CD4-positive, alpha-beta T cell treated with Interleukin-4 for 1 hour (primary cell): ENCODE measurements at regions not wholly inside any gene's neighbourhood (a gene's known extent, or its start where the extent isn't known, plus 50 kb on each side); places are given as distances from the start of the nearest gene placed in this dataset.
"Not testable (repeated sequence)": the region's sequence is repeated elsewhere in the genome, so short reads cannot be mapped to it uniquely, and the experiment has no call there.

Source experiments
- DNase-seq, 2 donors: peaks; one replicate each; pipeline ENCODE4 v3.0.0-alpha.2; 2020 to 2022

DNA sequence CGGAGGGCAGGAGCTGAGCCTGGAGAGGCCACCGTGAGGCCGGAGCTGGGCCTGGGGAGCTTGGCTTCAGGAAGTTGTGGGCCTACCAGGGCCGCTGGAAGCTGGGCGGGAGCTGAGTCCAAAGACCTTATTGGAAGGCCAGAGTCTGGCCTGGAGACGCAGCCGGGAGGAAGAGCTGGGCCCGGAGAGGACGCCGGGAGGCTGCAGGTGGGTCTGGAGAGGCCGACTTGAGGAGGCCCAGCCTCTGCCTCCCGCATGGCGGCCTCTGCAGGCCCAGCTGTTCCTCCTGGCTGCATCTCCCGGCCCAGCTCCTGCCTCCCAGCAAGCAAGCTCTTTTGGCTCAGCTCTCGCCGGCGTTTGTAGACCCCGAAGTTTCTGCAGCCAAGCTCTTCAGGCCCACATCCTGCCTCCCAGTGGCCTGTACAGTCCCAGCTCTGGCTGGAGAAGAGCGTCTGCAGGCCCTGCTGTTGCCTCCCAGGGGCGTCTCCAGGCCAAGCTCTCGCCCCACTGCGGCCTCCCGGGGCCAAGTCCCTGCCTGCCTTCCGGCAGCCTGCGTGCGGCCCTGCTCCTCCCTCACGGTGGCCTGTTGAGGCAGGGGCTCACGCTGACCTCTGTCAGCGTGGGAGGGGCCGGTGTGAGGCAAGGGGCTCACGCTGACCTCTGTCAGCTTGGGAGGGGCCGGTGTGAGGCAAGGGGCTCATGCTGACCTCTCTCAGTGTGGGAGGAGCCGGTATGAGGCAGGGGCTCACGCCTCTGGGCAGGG is 70.4 kb upstream of the COBL start:
- not testable (repeated sequence) for DNase-seq

DNA sequence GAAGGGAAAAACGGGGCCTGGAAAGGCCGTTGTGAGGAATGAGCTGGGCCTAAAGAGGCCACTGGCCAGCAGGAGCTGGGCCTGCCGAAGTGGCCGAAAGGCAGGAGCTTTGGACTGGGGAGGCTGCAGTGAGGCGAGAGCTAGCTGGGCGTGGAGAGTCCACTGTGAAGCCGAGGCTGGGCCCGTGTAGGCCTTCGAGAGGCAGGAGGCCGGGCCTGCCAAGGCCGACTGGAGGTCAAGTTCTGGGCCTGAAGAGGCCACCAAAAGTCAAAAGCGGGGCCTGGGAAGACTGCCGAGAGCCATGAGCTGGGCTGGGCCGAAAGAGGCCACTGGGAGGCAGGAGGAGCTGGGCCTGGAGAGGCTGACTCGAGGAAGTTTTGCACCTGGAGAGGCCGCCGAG is 69.6 kb upstream of the COBL start:
- not testable (repeated sequence) for DNase-seq

GRCh38 chr7:51382243-51382642 is 65.6 kb upstream of the COBL start:
- DNase-seq: not testable (repeated sequence)

- no peak for DNase-seq
These were observed 59.9 kb upstream of the COBL start for GRCh38 chr7:51376420-51377092.

DNA sequence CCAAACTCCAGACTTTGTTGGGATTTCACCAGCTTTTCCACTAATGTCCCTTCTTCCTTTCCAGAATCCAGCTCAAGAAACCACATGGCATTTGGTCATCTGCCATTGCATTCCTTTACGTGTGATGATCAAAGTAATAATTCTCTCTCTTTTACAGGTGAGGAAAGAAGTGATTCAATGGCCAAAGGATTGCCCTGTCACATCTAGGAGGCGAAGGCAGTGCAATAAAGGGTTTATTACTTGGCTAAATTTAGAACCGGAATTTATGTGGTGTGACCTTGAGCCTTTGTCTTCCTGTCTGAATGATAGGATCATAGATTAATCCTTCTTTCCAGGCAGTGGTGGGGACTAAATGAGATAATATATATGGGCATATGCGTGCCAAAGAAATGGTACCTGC is 58.3 kb upstream of the COBL start:
- no peak for DNase-seq

DNA sequence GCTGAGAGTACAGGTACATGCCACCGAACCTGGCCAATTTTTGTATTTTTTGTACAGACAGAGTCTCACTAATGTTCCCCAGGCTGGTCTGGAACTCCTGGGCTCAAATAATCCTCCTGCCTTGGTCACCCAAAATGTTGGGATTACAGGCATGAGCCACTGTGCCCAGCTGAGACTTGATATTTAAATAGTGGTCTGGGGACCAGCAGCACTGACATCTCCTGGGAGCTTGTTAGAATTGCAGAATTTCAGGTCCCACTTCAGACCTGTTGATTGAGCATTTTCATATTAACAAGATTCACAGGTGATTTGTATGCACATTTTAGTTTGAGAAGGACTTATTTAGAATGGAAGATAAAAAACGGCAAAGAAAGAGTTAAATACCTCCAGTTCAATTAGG is 57.0 kb upstream of the COBL start:
- not testable (repeated sequence) for DNase-seq

DNA sequence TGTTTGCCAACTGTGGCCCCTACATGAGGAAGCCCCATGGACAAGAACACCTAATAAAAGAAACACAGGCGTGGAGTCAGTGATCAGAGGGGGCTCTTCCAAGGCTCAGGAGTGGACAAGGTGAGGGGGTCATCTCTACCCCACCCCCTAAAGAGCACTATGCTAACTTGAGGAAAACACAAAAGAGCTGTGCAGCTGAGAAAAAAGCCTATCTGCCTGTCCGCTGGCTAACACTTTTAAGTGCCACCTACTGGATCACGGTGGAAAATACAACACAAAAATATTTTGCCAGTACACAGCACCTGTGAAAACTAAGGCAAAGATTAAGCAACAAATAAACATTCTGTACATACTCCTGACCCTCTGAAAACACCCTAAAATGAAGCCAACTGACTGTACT is 53.1 kb upstream of the COBL start:
- DNase-seq: no peak

DNA sequence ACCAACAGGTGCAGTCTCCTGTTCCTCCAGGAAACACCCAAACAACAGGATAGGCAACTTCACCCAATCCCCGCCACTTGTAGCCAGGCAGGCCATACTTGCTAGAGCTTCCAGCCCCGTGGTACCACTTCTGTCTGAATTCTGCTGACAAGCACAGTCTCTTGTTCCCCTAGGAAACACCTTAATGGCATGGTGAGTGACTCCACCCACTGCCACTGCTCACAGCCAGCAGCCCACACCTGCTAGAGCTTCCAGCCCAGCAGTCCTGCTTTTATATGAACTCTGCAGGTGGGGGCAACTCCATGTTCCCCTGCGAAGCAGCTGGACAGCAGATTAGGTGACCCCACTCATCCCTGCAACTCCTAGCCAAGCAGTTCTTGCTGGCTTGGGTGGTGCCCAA is 52.6 kb upstream of the COBL start:
- not testable (repeated sequence) for DNase-seq

- no peak for DNase-seq
These were observed 51.7 kb upstream of the COBL start for GRCh38 chr7:51368334-51368733.

- no peak for DNase-seq
These were observed 51.0 kb upstream of the COBL start for GRCh38 chr7:51367614-51367968.

DNA sequence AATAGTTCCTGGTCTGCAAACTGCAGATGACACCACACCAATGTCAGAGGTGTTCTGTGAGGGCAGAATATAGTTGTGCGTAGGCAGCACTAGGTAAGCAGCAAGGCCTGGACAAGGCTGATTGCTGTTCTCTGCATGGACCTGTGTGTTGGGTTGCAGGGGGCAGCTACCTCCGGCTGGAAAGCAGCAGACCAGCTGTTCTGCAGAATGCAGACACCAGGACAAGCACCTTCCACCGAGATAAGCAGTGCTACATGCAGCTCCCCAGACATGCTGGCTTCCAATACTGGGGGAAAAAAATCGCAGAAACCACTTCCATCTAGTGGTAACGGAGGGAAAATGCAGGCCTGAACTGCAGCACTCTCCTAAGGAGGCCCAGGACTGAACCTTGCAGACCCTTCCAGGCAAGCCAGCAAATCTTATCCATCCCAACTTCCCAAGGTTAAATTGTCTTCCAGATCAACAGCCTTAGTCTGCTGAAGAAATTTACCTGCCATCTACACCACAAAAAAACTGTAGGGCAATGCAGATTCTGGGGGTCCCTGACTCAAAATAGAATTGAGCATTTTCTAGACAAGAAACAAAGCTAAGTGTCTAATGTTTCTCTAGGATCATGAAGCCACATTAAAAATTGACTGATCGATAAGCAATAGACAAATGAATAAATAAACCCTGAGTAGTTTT is 50.5 kb upstream of the COBL start:
- peak in 1 of 2 donors; percentile 4 for DNase-seq
